Peyer's patch (tissue), 4 donors: ENCODE measurements at regions not wholly inside any gene's neighbourhood (a gene's known extent, or its start where the extent isn't known, plus 50 kb on each side); places are given as distances from the start of the nearest gene placed in this dataset.

ENCODE experiments used
- CTCF ChIP-seq, 6 experiments: fragments of 450-650 bp in 4 of 6; fragments of 200-600 bp in 2 of 6; sonication (generic) in 1 of 6; IDR thresholded peaks; one replicate each; pipeline ENCODE4 v1.5.1; 2017 to 2019; ENCODE audit warnings: antibody characterized with exemption in 6 of 6, mild to moderate bottlenecking in 3 of 6, moderate library complexity in 1 of 6
- POLR2A ChIP-seq, 2 donors: fragments of 450-650 bp; IDR thresholded peaks; one replicate each; pipeline ENCODE4 v1.5.1; 2017; ENCODE audit warnings: antibody characterized with exemption in 2 of 2, mild to moderate bottlenecking in 2 of 2, moderate library complexity in 2 of 2

GRCh38 chr14:89587136-89587420 lies 170.0 kb upstream of the FOXN3 start:
- TF ChIP-seq CTCF (IDR thresholded peaks at IDR 0.05): no peak
- no peak for TF ChIP-seq POLR2A (IDR thresholded peaks at IDR 0.05)
